Epithelial cell of prostate (primary cell): ENCODE measurements at regions not wholly inside any gene's neighbourhood (a gene's known extent, or its start where the extent isn't known, plus 50 kb on each side); places are given as distances from the start of the nearest gene placed in this dataset.

Experiments
- DNase-seq: peaks from one replicate; pipeline ENCODE4 v3.0.0-alpha.2; 2011; ENCODE audit warnings: low read depth, low spot score
- H3K27ac ChIP-seq: fragments of 450-650 bp; 2 replicates; pipeline ENCODE4 v1.5.1; 2017; ENCODE audit warnings: mild to moderate bottlenecking

- no peak overlapping the region for H3K27ac ChIP-seq
- DNase-seq: no peak
These were observed 253.1 kb upstream of the SALL3 start for GRCh38 chr18:78726326-78727056.

- no peak overlapping the region for H3K27ac ChIP-seq
- DNase-seq: no peak
These were observed 252.4 kb upstream of the SALL3 start for GRCh38 chr18:78727057-78727739.

- no peak for DNase-seq
- H3K27ac ChIP-seq: no peak overlapping the region
These were observed 251.5 kb upstream of the SALL3 start for GRCh38 chr18:78727877-78728783.

GRCh38 chr18:78728784-78729467, 250.7 kb upstream of the SALL3 start:
- DNase-seq: no peak

GRCh38 chr18:78730546-78730945, 249.1 kb upstream of the SALL3 start:
- no peak for DNase-seq
- no peak overlapping the region for H3K27ac ChIP-seq

More at GRCh38 chr18:78728784-78729467, 250.7 kb upstream of the SALL3 start:
- no peak overlapping the region for H3K27ac ChIP-seq

- DNase-seq: no peak
- H3K27ac ChIP-seq: no peak overlapping the region
These were observed 248.6 kb upstream of the SALL3 start for GRCh38 chr18:78731016-78731397.

- no peak for DNase-seq
- H3K27ac ChIP-seq: no peak overlapping the region
These were observed 248.1 kb upstream of the SALL3 start for GRCh38 chr18:78731398-78732032.

GRCh38 chr18:78732273-78733210, 247.1 kb upstream of the SALL3 start:
- DNase-seq: no peak

GRCh38 chr18:78733762-78734613, 245.6 kb upstream of the SALL3 start:
- DNase-seq: no peak
- H3K27ac ChIP-seq: no peak overlapping the region

More at GRCh38 chr18:78732273-78733210, 247.1 kb upstream of the SALL3 start:
- no peak overlapping the region for H3K27ac ChIP-seq

GRCh38 chr18:78734614-78734945, 245.0 kb upstream of the SALL3 start:
- no peak for DNase-seq
- H3K27ac ChIP-seq: no peak overlapping the region

GRCh38 chr18:78735131-78736014, 244.2 kb upstream of the SALL3 start:
- DNase-seq: no peak
- H3K27ac ChIP-seq: no peak overlapping the region

- DNase-seq: no peak
- no peak overlapping the region for H3K27ac ChIP-seq
These were observed 243.5 kb upstream of the SALL3 start for GRCh38 chr18:78736015-78736690.

GRCh38 chr18:78737006-78737915, 242.4 kb upstream of the SALL3 start:
- DNase-seq: no peak
- H3K27ac ChIP-seq: no peak overlapping the region

GRCh38 chr18:78738076-78738690, 241.4 kb upstream of the SALL3 start:
- no peak for DNase-seq
- no peak overlapping the region for H3K27ac ChIP-seq

GRCh38 chr18:78739115-78739514, 240.5 kb upstream of the SALL3 start:
- no peak for DNase-seq
- H3K27ac ChIP-seq: no peak overlapping the region
